ENCODE measurements at regions not wholly inside any gene's neighbourhood (a gene's known extent, or its start where the extent isn't known, plus 50 kb on each side); places are given as distances from the start of the nearest gene placed in this dataset.

GRCh38 chr13:82358284-82358683, 1524.0 kb downstream of the SLITRK1 start:
- no peak overlapping the region for H3K4me3 ChIP-seq (ENCODE audit: low read length in 2 of 2)
- H3K27ac ChIP-seq (ENCODE audit: low read depth in 2 of 2, low read length in 2 of 2): no peak overlapping the region
- H3K9me3 ChIP-seq (ENCODE audit: control insufficient read depth in 2 of 2, low read length in 2 of 2): no peaks in the 10 kb centered on the region
- no peaks in the 10 kb centered on the region for H3K27me3 ChIP-seq (ENCODE audit: control insufficient read depth in 2 of 2, insufficient read depth in 2 of 2, low read length in 2 of 2)
- H3K4me1 ChIP-seq (ENCODE audit: control insufficient read depth in 2 of 2, insufficient read depth in 2 of 2, low read length in 2 of 2): no peaks in the 10 kb centered on the region
- H3K36me3 ChIP-seq (ENCODE audit: control insufficient read depth in 2 of 2, insufficient read depth in 2 of 2, low read length in 2 of 2): no peaks in the 10 kb centered on the region
- no peak overlapping the region for H3K9ac ChIP-seq (ENCODE audit: low read depth in 1 of 2, low read length in 2 of 2)

- no peak overlapping the region for H3K4me3 ChIP-seq (ENCODE audit: low read length in 2 of 2)
- no peak overlapping the region for H3K9ac ChIP-seq (ENCODE audit: low read depth in 1 of 2, low read length in 2 of 2)
- no peaks in the 10 kb centered on the region for H3K36me3 ChIP-seq (ENCODE audit: control insufficient read depth in 2 of 2, insufficient read depth in 2 of 2, low read length in 2 of 2)
- H3K9me3 ChIP-seq (ENCODE audit: control insufficient read depth in 2 of 2, low read length in 2 of 2): no peaks in the 10 kb centered on the region
- H3K4me1 ChIP-seq (ENCODE audit: control insufficient read depth in 2 of 2, insufficient read depth in 2 of 2, low read length in 2 of 2): no peaks in the 10 kb centered on the region
- no peak overlapping the region for H3K27ac ChIP-seq (ENCODE audit: low read depth in 2 of 2, low read length in 2 of 2)
- H3K27me3 ChIP-seq (ENCODE audit: control insufficient read depth in 2 of 2, insufficient read depth in 2 of 2, low read length in 2 of 2): no peaks in the 10 kb centered on the region
Measured at GRCh38 chr13:82356667-82357410, 1525.4 kb downstream of the SLITRK1 start.

- no peaks in the 10 kb centered on the region for H3K27me3 ChIP-seq (ENCODE audit: control insufficient read depth in 2 of 2, insufficient read depth in 2 of 2, low read length in 2 of 2)
- no peak overlapping the region for H3K9ac ChIP-seq (ENCODE audit: low read depth in 1 of 2, low read length in 2 of 2)
- no peak overlapping the region for H3K27ac ChIP-seq (ENCODE audit: low read depth in 2 of 2, low read length in 2 of 2)
- no peaks in the 10 kb centered on the region for H3K9me3 ChIP-seq (ENCODE audit: control insufficient read depth in 2 of 2, low read length in 2 of 2)
- H3K4me3 ChIP-seq (ENCODE audit: low read length in 2 of 2): no peak overlapping the region
- H3K36me3 ChIP-seq (ENCODE audit: control insufficient read depth in 2 of 2, insufficient read depth in 2 of 2, low read length in 2 of 2): no peaks in the 10 kb centered on the region
- no peaks in the 10 kb centered on the region for H3K4me1 ChIP-seq (ENCODE audit: control insufficient read depth in 2 of 2, insufficient read depth in 2 of 2, low read length in 2 of 2)
Measured at GRCh38 chr13:82344867-82345266, 1537.4 kb downstream of the SLITRK1 start.

- Histone ChIP-seq H3K9me3 (ENCODE audit: control insufficient read depth in 2 of 2, low read length in 2 of 2) (no peaks in the 10 kb centered on the region), H3K4me1 (ENCODE audit: control insufficient read depth in 2 of 2, insufficient read depth in 2 of 2, low read length in 2 of 2) (no peaks in the 10 kb centered on the region), H3K9ac (ENCODE audit: low read depth in 1 of 2, low read length in 2 of 2) (no peak overlapping the region), H3K4me3 (ENCODE audit: low read length in 2 of 2) (no peak overlapping the region), H3K36me3 (ENCODE audit: control insufficient read depth in 2 of 2, insufficient read depth in 2 of 2, low read length in 2 of 2) (no peaks in the 10 kb centered on the region), H3K27ac (ENCODE audit: low read depth in 2 of 2, low read length in 2 of 2) (no peak overlapping the region), H3K27me3 (ENCODE audit: control insufficient read depth in 2 of 2, insufficient read depth in 2 of 2, low read length in 2 of 2) (no peaks in the 10 kb centered on the region)
Measured at GRCh38 chr13:82341116-82341515, 1541.2 kb downstream of the SLITRK1 start.

- H3K4me1 ChIP-seq (ENCODE audit: control insufficient read depth in 2 of 2, insufficient read depth in 2 of 2, low read length in 2 of 2): no peaks in the 10 kb centered on the region
- no peaks in the 10 kb centered on the region for H3K9me3 ChIP-seq (ENCODE audit: control insufficient read depth in 2 of 2, low read length in 2 of 2)
- H3K27ac ChIP-seq (ENCODE audit: low read depth in 2 of 2, low read length in 2 of 2): no peak overlapping the region
Measured at GRCh38 chr13:82330499-82330898, 1551.8 kb downstream of the SLITRK1 start.

GRCh38 chr13:82323101-82323500, 1559.2 kb downstream of the SLITRK1 start:
- Histone ChIP-seq H3K27me3 (ENCODE audit: control insufficient read depth in 2 of 2, insufficient read depth in 2 of 2, low read length in 2 of 2) (no peaks in the 10 kb centered on the region), H3K36me3 (ENCODE audit: control insufficient read depth in 2 of 2, insufficient read depth in 2 of 2, low read length in 2 of 2) (no peaks in the 10 kb centered on the region), H3K4me3 (ENCODE audit: low read length in 2 of 2) (no peak overlapping the region)

More at GRCh38 chr13:82330499-82330898, 1551.8 kb downstream of the SLITRK1 start:
- H3K36me3 ChIP-seq (ENCODE audit: control insufficient read depth in 2 of 2, insufficient read depth in 2 of 2, low read length in 2 of 2): no peaks in the 10 kb centered on the region
- H3K27me3 ChIP-seq (ENCODE audit: control insufficient read depth in 2 of 2, insufficient read depth in 2 of 2, low read length in 2 of 2): no peaks in the 10 kb centered on the region
- H3K9ac ChIP-seq (ENCODE audit: low read depth in 1 of 2, low read length in 2 of 2): no peak overlapping the region
- no peak overlapping the region for H3K4me3 ChIP-seq (ENCODE audit: low read length in 2 of 2)

GRCh38 chr13:82305588-82305987, 1576.7 kb downstream of the SLITRK1 start:
- no peak overlapping the region for H3K9ac ChIP-seq (ENCODE audit: low read depth in 1 of 2, low read length in 2 of 2)
- no peaks in the 10 kb centered on the region for H3K27me3 ChIP-seq (ENCODE audit: control insufficient read depth in 2 of 2, insufficient read depth in 2 of 2, low read length in 2 of 2)
- no peaks in the 10 kb centered on the region for H3K4me1 ChIP-seq (ENCODE audit: control insufficient read depth in 2 of 2, insufficient read depth in 2 of 2, low read length in 2 of 2)

More at GRCh38 chr13:82323101-82323500, 1559.2 kb downstream of the SLITRK1 start:
- no peak overlapping the region for H3K9ac ChIP-seq (ENCODE audit: low read depth in 1 of 2, low read length in 2 of 2)
- H3K27ac ChIP-seq (ENCODE audit: low read depth in 2 of 2, low read length in 2 of 2): no peak overlapping the region
- H3K9me3 ChIP-seq (ENCODE audit: control insufficient read depth in 2 of 2, low read length in 2 of 2): no peaks in the 10 kb centered on the region
- H3K4me1 ChIP-seq (ENCODE audit: control insufficient read depth in 2 of 2, insufficient read depth in 2 of 2, low read length in 2 of 2): no peaks in the 10 kb centered on the region

GRCh38 chr13:82298106-82298505, 1584.2 kb downstream of the SLITRK1 start:
- Histone ChIP-seq H3K9me3 (ENCODE audit: control insufficient read depth in 2 of 2, low read length in 2 of 2) (peaks cover 0 to 2% of the 10 kb centered on the region in 2 donors), H3K36me3 (ENCODE audit: control insufficient read depth in 2 of 2, insufficient read depth in 2 of 2, low read length in 2 of 2) (no peaks in the 10 kb centered on the region), H3K27ac (ENCODE audit: low read depth in 2 of 2, low read length in 2 of 2) (no peak overlapping the region), H3K9ac (ENCODE audit: low read depth in 1 of 2, low read length in 2 of 2) (no peak overlapping the region), H3K27me3 (ENCODE audit: control insufficient read depth in 2 of 2, insufficient read depth in 2 of 2, low read length in 2 of 2) (no peaks in the 10 kb centered on the region), H3K4me1 (ENCODE audit: control insufficient read depth in 2 of 2, insufficient read depth in 2 of 2, low read length in 2 of 2) (no peaks in the 10 kb centered on the region), H3K4me3 (ENCODE audit: low read length in 2 of 2) (no peak overlapping the region)

More at GRCh38 chr13:82305588-82305987, 1576.7 kb downstream of the SLITRK1 start:
- no peaks in the 10 kb centered on the region for H3K9me3 ChIP-seq (ENCODE audit: control insufficient read depth in 2 of 2, low read length in 2 of 2)
- H3K27ac ChIP-seq (ENCODE audit: low read depth in 2 of 2, low read length in 2 of 2): no peak overlapping the region
- no peaks in the 10 kb centered on the region for H3K36me3 ChIP-seq (ENCODE audit: control insufficient read depth in 2 of 2, insufficient read depth in 2 of 2, low read length in 2 of 2)
- H3K4me3 ChIP-seq (ENCODE audit: low read length in 2 of 2): no peak overlapping the region

GRCh38 chr13:82294226-82294625, 1588.0 kb downstream of the SLITRK1 start:
- no peak overlapping the region for H3K9ac ChIP-seq (ENCODE audit: low read depth in 1 of 2, low read length in 2 of 2)
- peaks cover 0 to 2% of the 10 kb centered on the region in 2 donors for H3K9me3 ChIP-seq (ENCODE audit: control insufficient read depth in 2 of 2, low read length in 2 of 2)
- H3K4me1 ChIP-seq (ENCODE audit: control insufficient read depth in 2 of 2, insufficient read depth in 2 of 2, low read length in 2 of 2): no peaks in the 10 kb centered on the region
- H3K27me3 ChIP-seq (ENCODE audit: control insufficient read depth in 2 of 2, insufficient read depth in 2 of 2, low read length in 2 of 2): no peaks in the 10 kb centered on the region
- H3K36me3 ChIP-seq (ENCODE audit: control insufficient read depth in 2 of 2, insufficient read depth in 2 of 2, low read length in 2 of 2): no peaks in the 10 kb centered on the region
- no peak overlapping the region for H3K27ac ChIP-seq (ENCODE audit: low read depth in 2 of 2, low read length in 2 of 2)
- no peak overlapping the region for H3K4me3 ChIP-seq (ENCODE audit: low read length in 2 of 2)

- no peaks in the 10 kb centered on the region for H3K9me3 ChIP-seq (ENCODE audit: control insufficient read depth in 2 of 2, low read length in 2 of 2)
- no peak overlapping the region for H3K9ac ChIP-seq (ENCODE audit: low read depth in 1 of 2, low read length in 2 of 2)
- H3K27ac ChIP-seq (ENCODE audit: low read depth in 2 of 2, low read length in 2 of 2): no peak overlapping the region
- no peaks in the 10 kb centered on the region for H3K27me3 ChIP-seq (ENCODE audit: control insufficient read depth in 2 of 2, insufficient read depth in 2 of 2, low read length in 2 of 2)
- no peaks in the 10 kb centered on the region for H3K4me1 ChIP-seq (ENCODE audit: control insufficient read depth in 2 of 2, insufficient read depth in 2 of 2, low read length in 2 of 2)
- H3K4me3 ChIP-seq (ENCODE audit: low read length in 2 of 2): no peak overlapping the region
- H3K36me3 ChIP-seq (ENCODE audit: control insufficient read depth in 2 of 2, insufficient read depth in 2 of 2, low read length in 2 of 2): no peaks in the 10 kb centered on the region
Measured at GRCh38 chr13:82292334-82292733, 1589.9 kb downstream of the SLITRK1 start.

Measured in mucosa of rectum (tissue), 2 donors.